GM19468 (cell line): ENCODE measurements at regions not wholly inside any gene's neighbourhood (a gene's known extent, or its start where the extent isn't known, plus 50 kb on each side); places are given as distances from the start of the nearest gene placed in this dataset.
"Not testable (repeated sequence)": the region's sequence is repeated elsewhere in the genome, so short reads cannot be mapped to it uniquely, and the experiment has no call there.

Source experiments
- ATAC-seq: cut with Tn5 transposase; IDR thresholded peaks from one replicate; pipeline ENCODE4 v1.9.1; 2021; ENCODE audit warnings: mild to moderate bottlenecking, moderate library complexity, moderate number of reproducible peaks; ENCODE audit not compliant: unreplicated experiment; ENCODE audit errors: extremely low read depth

- no peak for ATAC-seq
These were observed 74.0 kb downstream of the MAB21L3 start for GRCh38 chr1:116185161-116185701.

GRCh38 chr1:116189481-116189880 lies 78.3 kb downstream of the MAB21L3 start:
- no peak for ATAC-seq

GRCh38 chr1:116191294-116191693 lies 80.1 kb downstream of the MAB21L3 start:
- no peak for ATAC-seq

- ATAC-seq: no peak
These were observed 82.6 kb downstream of the MAB21L3 start for GRCh38 chr1:116193768-116194167.

GRCh38 chr1:116194568-116194967 lies 83.4 kb downstream of the MAB21L3 start:
- no peak for ATAC-seq

GRCh38 chr1:116195077-116195868 lies 84.1 kb downstream of the MAB21L3 start:
- ATAC-seq: no peak

GRCh38 chr1:116200343-116200742 lies 89.1 kb downstream of the MAB21L3 start:
- ATAC-seq: not testable (repeated sequence)

- ATAC-seq: no peak
These were observed 90.7 kb downstream of the MAB21L3 start for GRCh38 chr1:116201911-116202310.

- no peak for ATAC-seq
These were observed 92.1 kb downstream of the MAB21L3 start for GRCh38 chr1:116203181-116203723.

GRCh38 chr1:116203920-116204319 lies 92.7 kb downstream of the MAB21L3 start:
- ATAC-seq: no peak

GRCh38 chr1:116205941-116206679 lies 94.9 kb downstream of the MAB21L3 start:
- no peak for ATAC-seq

GRCh38 chr1:116207126-116207735 lies 96.0 kb downstream of the MAB21L3 start:
- no peak for ATAC-seq

- no peak for ATAC-seq
These were observed 96.9 kb downstream of the MAB21L3 start for GRCh38 chr1:116208136-116208535.

GRCh38 chr1:116211294-116211693 lies 100.1 kb downstream of the MAB21L3 start:
- no peak for ATAC-seq

GRCh38 chr1:116218922-116219321 lies 107.7 kb downstream of the MAB21L3 start:
- no peak for ATAC-seq

GRCh38 chr1:116219651-116220434 lies 108.6 kb downstream of the MAB21L3 start:
- ATAC-seq: no peak

- ATAC-seq: no peak
These were observed 112.9 kb downstream of the MAB21L3 start for GRCh38 chr1:116224111-116224510.

GRCh38 chr1:116224561-116224960 lies 113.4 kb downstream of the MAB21L3 start:
- ATAC-seq: no peak

GRCh38 chr1:116226017-116226416 lies 114.8 kb downstream of the MAB21L3 start:
- no peak for ATAC-seq

- no peak for ATAC-seq
These were observed 117.3 kb downstream of the MAB21L3 start for GRCh38 chr1:116228511-116228910.
